Peyer's patch (tissue), 4 donors: ENCODE measurements at regions not wholly inside any gene's neighbourhood (a gene's known extent, or its start where the extent isn't known, plus 50 kb on each side); places are given as distances from the start of the nearest gene placed in this dataset.
A peak's percentile ranks its signal among the peaks of the same experiment; 100 is the strongest.

Experiments used
- DNase-seq, 3 donors: peaks; one replicate each; pipeline ENCODE4 v3.0.0-alpha.2; 2017 to 2019
- H3K27ac ChIP-seq, 4 donors: fragments of 200-600 bp; sonication (generic); one replicate each; pipeline ENCODE4 v1.5.1; 2016 to 2019
- H3K27me3 ChIP-seq, 2 donors: fragments of 200-600 bp; sonication (generic); one replicate each; pipeline ENCODE4 v1.5.1; 2019
- H3K36me3 ChIP-seq, 3 donors: fragments of 200-600 bp; sonication (generic); one replicate each; pipeline ENCODE4 v1.5.1; 2016 to 2019
- H3K4me1 ChIP-seq, 4 donors: fragments of 200-600 bp; sonication (generic); one replicate each; pipeline ENCODE4 v1.5.1; 2016 to 2019
- H3K4me3 ChIP-seq, 4 donors: fragments of 200-600 bp; sonication (generic); 1 replicate in 3 of 4; 2 replicates in 1 of 4; pipeline ENCODE4 v1.5.1; 2016 to 2019; ENCODE audit warnings: mild to moderate bottlenecking in 1 of 4
- H3K9me3 ChIP-seq, 4 donors: fragments of 200-600 bp; sonication (generic); one replicate each; pipeline ENCODE4 v1.5.1; 2016 to 2019; ENCODE audit warnings: mild to moderate bottlenecking in 1 of 4
- POLR2A ChIP-seq, 2 donors: fragments of 450-650 bp; IDR thresholded peaks; one replicate each; pipeline ENCODE4 v1.5.1; 2017; ENCODE audit warnings: antibody characterized with exemption in 2 of 2, mild to moderate bottlenecking in 2 of 2, moderate library complexity in 2 of 2
- TF ChIP-seq, protein P1 (sequence below), 6 experiments: fragments of 450-650 bp in 4 of 6; fragments of 200-600 bp in 2 of 6; sonication (generic) in 1 of 6; IDR thresholded peaks; one replicate each; pipeline ENCODE4 v1.5.1; 2017 to 2019; ENCODE audit warnings: antibody characterized with exemption in 6 of 6, mild to moderate bottlenecking in 3 of 6, moderate library complexity in 1 of 6

DNA sequence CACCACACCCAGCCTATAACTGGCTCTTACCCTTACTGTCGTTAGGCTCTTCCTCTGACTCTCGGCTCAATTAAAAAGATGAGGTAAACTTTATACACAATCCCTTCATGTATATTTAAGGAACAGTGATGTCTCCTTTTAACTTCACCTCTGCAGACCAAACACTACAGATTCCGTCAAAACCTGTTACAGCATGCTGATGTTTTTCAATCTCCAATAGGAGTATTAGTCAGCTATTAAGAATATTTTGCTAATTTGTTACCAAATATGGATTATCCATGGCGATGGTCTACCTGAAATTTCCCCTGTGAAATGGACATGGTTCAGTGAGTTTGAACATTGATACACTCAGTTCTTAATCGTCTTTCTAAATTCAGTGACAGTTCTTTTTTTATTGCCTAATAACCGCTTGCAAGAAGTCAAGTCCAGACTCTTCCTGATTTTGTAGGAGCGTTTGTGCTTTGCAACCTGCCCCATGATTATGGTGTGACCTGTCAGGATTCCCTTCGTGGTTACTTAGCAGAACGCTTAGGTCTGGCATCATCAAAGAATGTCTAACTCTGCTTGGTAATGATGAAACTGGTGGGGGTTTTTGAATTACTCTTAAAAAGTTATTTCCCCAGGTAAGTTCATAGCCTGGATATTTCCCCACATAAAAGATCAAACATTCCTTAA is 72.2 kb upstream of the STOX2 start:
- TF ChIP-seq, protein P1, sequence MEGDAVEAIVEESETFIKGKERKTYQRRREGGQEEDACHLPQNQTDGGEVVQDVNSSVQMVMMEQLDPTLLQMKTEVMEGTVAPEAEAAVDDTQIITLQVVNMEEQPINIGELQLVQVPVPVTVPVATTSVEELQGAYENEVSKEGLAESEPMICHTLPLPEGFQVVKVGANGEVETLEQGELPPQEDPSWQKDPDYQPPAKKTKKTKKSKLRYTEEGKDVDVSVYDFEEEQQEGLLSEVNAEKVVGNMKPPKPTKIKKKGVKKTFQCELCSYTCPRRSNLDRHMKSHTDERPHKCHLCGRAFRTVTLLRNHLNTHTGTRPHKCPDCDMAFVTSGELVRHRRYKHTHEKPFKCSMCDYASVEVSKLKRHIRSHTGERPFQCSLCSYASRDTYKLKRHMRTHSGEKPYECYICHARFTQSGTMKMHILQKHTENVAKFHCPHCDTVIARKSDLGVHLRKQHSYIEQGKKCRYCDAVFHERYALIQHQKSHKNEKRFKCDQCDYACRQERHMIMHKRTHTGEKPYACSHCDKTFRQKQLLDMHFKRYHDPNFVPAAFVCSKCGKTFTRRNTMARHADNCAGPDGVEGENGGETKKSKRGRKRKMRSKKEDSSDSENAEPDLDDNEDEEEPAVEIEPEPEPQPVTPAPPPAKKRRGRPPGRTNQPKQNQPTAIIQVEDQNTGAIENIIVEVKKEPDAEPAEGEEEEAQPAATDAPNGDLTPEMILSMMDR (IDR thresholded peaks at IDR 0.05): no peak
- no peak for TF ChIP-seq POLR2A (IDR thresholded peaks at IDR 0.05)
- H3K27ac ChIP-seq: no peak overlapping the region
- no peak for DNase-seq

DNA sequence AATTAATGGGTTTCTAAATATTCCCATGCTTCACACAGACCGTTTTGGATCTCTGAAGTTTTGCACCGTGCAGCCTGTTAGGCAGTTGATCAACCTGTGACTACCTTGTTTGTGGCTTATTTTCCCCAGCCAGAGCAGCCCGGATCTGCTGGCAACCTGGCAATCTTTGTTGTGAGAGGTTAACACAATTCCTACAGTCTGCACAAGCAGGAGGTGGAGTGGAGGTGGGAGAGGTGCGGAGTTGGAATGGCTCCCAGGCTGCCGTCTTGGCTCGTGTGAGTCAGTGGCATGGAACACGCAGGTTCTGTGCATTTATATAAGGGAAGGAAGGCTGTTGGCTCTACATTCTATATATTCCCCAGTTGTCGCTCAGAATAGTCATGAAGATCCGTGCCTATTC is 70.9 kb upstream of the STOX2 start:
- no peak for TF ChIP-seq POLR2A (IDR thresholded peaks at IDR 0.05)
- TF ChIP-seq, protein P1 (IDR thresholded peaks at IDR 0.05): no peak
- Histone ChIP-seq H3K27ac (no peak overlapping the region), H3K4me1 (peaks cover 0 to 8% (median 0%) of the 10 kb centered on the region in 4 donors), H3K36me3 (no peaks in the 10 kb centered on the region), H3K9me3 (no peaks in the 10 kb centered on the region), H3K4me3 (no peak overlapping the region), H3K27me3 (no peaks in the 10 kb centered on the region)
- DNase-seq: no peak

More for the DNA sequence above, 72.2 kb upstream of the STOX2 start:
- H3K27me3 ChIP-seq: no peaks in the 10 kb centered on the region
- no peaks in the 10 kb centered on the region for H3K9me3 ChIP-seq
- no peaks in the 10 kb centered on the region for H3K36me3 ChIP-seq
- no peak overlapping the region for H3K4me3 ChIP-seq
- H3K4me1 ChIP-seq: peaks cover 0 to 8% (median 0%) of the 10 kb centered on the region in 4 donors

DNA sequence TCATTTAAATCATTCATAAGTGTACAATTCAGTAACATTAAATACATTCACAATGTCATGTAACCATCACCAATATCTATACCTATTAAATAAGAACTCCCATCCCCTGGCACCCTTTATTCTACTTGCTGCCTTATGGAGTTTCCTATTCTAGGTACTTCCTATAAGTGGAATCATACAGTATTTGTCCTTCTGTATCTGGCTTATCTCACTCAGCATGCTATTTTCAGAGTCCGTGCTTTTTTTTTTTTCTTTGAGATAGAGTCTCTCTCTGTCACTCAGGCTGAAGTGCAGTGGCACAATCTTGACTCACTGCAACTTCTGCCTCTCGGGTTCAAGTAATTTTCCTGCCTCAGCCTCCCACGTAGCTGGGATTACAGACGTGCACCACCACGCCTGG is 67.9 kb upstream of the STOX2 start:
- Histone ChIP-seq H3K4me1 (no peaks in the 10 kb centered on the region), H3K27ac (no peak overlapping the region), H3K4me3 (no peak overlapping the region), H3K36me3 (no peaks in the 10 kb centered on the region), H3K27me3 (no peaks in the 10 kb centered on the region), H3K9me3 (no peaks in the 10 kb centered on the region)
- TF ChIP-seq, protein P1 (IDR thresholded peaks at IDR 0.05): no peak
- no peak for TF ChIP-seq POLR2A (IDR thresholded peaks at IDR 0.05)
- DNase-seq: no peak

DNA sequence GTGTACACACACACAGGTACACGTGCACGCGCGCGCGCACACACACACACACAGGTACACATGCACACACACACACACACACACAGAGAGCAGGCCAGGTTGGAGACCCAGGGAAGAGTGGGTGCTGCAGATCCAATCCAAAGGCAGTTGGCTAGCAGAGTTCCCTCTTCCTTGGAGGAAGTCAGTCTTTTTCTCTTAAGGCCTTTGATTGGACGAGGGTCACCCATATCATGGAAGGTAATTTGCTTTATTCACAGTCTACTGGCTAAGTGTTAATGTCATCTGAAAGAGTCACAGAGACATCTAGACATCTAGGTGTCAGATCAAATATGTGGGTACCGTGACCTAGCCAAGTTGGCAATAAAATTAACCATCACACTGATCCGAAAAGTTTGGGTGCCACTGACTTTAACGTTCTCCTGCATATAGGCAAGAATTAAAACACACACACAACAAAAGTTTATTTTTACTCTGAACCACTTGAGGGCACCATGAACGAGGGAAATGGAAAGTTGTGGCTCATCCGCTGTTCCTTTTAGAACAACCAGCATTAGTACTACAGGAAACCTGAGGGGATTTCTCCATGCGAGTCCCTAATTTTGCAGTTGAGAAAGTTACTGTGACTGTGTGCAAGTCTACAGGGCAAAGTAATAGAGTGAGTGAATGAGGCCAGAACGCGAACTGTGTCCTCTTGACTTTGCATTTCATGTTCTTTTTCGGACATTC is 66.0 kb upstream of the STOX2 start:
- no peak for DNase-seq
- Histone ChIP-seq H3K27me3 (no peaks in the 10 kb centered on the region), H3K4me3 (no peak overlapping the region), H3K27ac (no peak overlapping the region), H3K36me3 (no peaks in the 10 kb centered on the region), H3K4me1 (no peaks in the 10 kb centered on the region), H3K9me3 (no peaks in the 10 kb centered on the region)
- TF ChIP-seq, protein P1 (IDR thresholded peaks at IDR 0.05): peak in 2 of 6 experiments; percentile 4 to 15
- no peak for TF ChIP-seq POLR2A (IDR thresholded peaks at IDR 0.05)

DNA sequence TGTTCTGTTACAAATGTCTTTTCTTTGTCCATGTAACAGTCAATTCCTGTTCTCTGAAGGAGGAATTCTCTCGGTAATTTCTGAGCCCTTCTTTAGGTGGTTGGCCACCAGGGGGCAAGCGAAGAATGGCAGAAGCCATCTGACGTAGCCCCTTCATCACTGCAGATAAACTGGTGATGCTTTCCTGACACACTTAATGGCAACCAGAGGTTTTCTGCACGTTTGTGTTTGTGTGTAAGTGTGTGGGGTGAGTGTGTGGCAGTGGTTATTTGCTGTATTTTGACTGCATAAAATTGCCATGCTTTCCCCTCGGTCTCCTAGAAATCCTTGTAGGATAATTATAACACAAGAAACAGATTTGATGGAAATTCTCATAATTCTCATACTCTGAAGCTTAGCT is 64.8 kb upstream of the STOX2 start:
- no peak overlapping the region for H3K4me3 ChIP-seq
- no peak for TF ChIP-seq POLR2A (IDR thresholded peaks at IDR 0.05)
- TF ChIP-seq, protein P1 (IDR thresholded peaks at IDR 0.05): peak; percentile 40 to 86 (median 76)
- no peak overlapping the region for H3K27ac ChIP-seq
- H3K36me3 ChIP-seq: no peaks in the 10 kb centered on the region
- DNase-seq: peak; percentile 63 to 88 (median 68)
- no peaks in the 10 kb centered on the region for H3K9me3 ChIP-seq
- H3K27me3 ChIP-seq: no peaks in the 10 kb centered on the region
- no peaks in the 10 kb centered on the region for H3K4me1 ChIP-seq
